Lower leg skin (tissue), 4 donors: ENCODE measurements at regions not wholly inside any gene's neighbourhood (a gene's known extent, or its start where the extent isn't known, plus 50 kb on each side); places are given as distances from the start of the nearest gene placed in this dataset.

Experiments
- DNase-seq, 2 donors: peaks; one replicate each; pipeline ENCODE4 v3.0.0-alpha.2; 2019; ENCODE audit warnings: low spot score in 2 of 2
- H3K4me3 ChIP-seq: fragments of 200-600 bp; sonication (generic); 2 replicates; pipeline ENCODE4 v1.5.1; 2017; ENCODE audit warnings: mild to moderate bottlenecking, low read depth; ENCODE audit not compliant: poor library complexity, severe bottlenecking
- POLR2A ChIP-seq, 2 donors: fragments of 450-650 bp; IDR thresholded peaks; one replicate each; pipeline ENCODE4 v1.6.1; 2016 to 2017; ENCODE audit warnings: antibody characterized with exemption in 2 of 2, mild to moderate bottlenecking in 1 of 2, moderate library complexity in 1 of 2
- WGBS, 2 donors: methylation state at CpG; one replicate each; pipeline ENCODE4 v1.1.5; 2018; 5-methylcytosine and 5-hydroxymethylcytosine counted together
- intact Hi-C: fragments of 100-400 bp; cut with DNase I; formaldehyde crosslinking; loops from one replicate; pipeline ENCODE4 v1.15.0; 2023; ENCODE audit warnings: low total_unique reads
- TF ChIP-seq, protein P1 (sequence below), 3 donors: fragments of 450-650 bp; IDR thresholded peaks; one replicate each; pipeline ENCODE4 v1.5.1; 2016; ENCODE audit warnings: antibody characterized with exemption in 3 of 3, mild to moderate bottlenecking in 3 of 3, moderate library complexity in 2 of 3

DNA sequence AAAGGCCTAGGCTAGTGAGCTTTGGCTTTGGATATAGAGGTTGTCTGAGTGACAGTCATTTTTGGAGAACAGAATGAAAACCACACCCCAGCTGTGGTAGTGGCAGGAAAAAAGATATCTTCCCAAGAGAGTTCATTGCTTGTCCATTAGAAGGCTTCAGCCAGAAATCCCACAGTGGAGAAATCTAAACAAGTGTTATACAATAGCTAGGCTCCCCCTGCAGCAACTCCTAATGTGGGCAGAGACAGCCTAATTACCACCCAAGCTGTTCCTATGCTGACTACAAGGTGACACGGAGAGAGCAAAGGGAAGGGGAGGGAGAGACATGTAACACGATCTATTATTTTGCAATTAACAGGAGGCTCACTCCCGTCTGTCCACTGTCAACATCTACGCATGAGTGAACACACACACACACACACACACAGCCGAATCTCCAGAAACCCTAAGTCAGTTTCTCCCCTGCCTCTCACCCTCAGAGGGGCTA is 147.5 kb upstream of the TCF21 start:
- WGBS, 2 donors, result 25 to 29% methylated on average over 5 of the region's 5 CpGs

DNA sequence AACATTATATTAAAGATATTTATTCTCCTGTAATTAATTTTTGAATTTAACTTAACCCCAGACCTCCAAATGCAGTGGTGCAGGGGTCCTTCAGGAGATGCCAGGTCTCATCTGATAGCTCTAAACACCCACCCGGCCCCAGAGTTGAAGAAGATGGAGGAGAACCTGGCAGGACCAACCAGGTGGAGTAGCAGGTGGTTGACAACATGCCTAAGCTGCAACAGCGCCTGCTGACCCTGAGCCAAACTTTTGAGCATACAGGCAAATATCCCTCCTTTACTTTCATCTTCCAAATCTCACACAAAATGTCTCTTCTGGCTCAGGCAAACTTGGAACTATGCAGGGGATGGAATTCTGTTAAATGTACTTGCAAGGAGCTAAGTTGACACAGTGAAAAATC is 145.3 kb upstream of the TCF21 start:
- TF ChIP-seq, protein P1, sequence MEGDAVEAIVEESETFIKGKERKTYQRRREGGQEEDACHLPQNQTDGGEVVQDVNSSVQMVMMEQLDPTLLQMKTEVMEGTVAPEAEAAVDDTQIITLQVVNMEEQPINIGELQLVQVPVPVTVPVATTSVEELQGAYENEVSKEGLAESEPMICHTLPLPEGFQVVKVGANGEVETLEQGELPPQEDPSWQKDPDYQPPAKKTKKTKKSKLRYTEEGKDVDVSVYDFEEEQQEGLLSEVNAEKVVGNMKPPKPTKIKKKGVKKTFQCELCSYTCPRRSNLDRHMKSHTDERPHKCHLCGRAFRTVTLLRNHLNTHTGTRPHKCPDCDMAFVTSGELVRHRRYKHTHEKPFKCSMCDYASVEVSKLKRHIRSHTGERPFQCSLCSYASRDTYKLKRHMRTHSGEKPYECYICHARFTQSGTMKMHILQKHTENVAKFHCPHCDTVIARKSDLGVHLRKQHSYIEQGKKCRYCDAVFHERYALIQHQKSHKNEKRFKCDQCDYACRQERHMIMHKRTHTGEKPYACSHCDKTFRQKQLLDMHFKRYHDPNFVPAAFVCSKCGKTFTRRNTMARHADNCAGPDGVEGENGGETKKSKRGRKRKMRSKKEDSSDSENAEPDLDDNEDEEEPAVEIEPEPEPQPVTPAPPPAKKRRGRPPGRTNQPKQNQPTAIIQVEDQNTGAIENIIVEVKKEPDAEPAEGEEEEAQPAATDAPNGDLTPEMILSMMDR (IDR thresholded peaks at IDR 0.05), result no peak
- TF ChIP-seq POLR2A (IDR thresholded peaks at IDR 0.05), result no peak
- no peak overlapping the region for H3K4me3 ChIP-seq
- 72% methylated on average over 2 of the region's 2 CpGs for WGBS, 2 donors
- DNase-seq, result no peak
- intact Hi-C loops, result no loop called here

More for the DNA sequence above, 147.5 kb upstream of the TCF21 start:
- TF ChIP-seq, protein P1 (IDR thresholded peaks at IDR 0.05), result no peak
- TF ChIP-seq POLR2A (IDR thresholded peaks at IDR 0.05), result no peak
- H3K4me3 ChIP-seq, result no peak overlapping the region
- DNase-seq, result no peak
- intact Hi-C loops, result no loop called here

DNA sequence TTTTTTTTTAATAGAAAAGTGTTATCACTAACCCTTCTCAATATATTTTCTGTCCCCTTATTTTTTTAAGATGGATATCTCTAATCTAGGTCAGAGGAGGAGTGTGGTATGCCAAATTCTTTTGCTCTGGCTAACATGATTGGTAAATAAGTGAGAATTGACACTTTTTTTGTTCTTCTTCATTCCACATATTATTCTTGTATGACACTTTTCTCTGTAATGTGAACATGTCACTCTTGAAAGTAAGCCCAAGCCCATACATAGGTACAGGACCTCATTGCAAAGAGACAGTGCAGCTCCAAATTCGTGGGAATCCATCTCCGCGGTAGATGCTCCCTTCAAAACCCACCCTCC is 142.5 kb upstream of the TCF21 start:
- intact Hi-C loops, result no loop called here
- no peak for DNase-seq
- TF ChIP-seq, protein P1 (IDR thresholded peaks at IDR 0.05), result no peak
- TF ChIP-seq POLR2A (IDR thresholded peaks at IDR 0.05), result no peak
- no peak overlapping the region for H3K4me3 ChIP-seq
- WGBS, 2 donors, result 91% methylated on average over 3 of the region's 3 CpGs

DNA sequence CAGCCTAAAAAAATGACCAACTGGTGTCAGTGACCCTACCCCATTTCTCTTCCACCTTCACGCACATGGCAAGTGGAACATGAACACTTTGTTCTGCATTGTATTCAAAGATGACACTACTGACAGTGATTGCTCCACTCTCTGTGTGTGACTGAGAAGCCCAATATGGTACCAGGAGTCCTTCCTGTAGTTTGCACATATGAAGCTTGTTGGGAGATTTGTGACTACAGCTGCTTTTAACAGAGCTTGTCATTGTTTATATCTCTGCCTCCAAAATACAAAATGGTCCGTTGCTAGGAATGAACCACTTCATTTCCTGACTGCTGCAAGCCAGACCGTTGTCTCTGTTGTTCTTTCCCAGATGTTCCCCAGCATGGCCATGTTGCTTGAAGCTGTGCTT is 140.3 kb upstream of the TCF21 start:
- DNase-seq, result no peak
- 59 to 65% methylated on average over 3 of the region's 3 CpGs for WGBS, 2 donors
- no peak overlapping the region for H3K4me3 ChIP-seq
- intact Hi-C loops, result no loop called here
- no peak for TF ChIP-seq POLR2A (IDR thresholded peaks at IDR 0.05)
- TF ChIP-seq, protein P1 (IDR thresholded peaks at IDR 0.05), result no peak

DNA sequence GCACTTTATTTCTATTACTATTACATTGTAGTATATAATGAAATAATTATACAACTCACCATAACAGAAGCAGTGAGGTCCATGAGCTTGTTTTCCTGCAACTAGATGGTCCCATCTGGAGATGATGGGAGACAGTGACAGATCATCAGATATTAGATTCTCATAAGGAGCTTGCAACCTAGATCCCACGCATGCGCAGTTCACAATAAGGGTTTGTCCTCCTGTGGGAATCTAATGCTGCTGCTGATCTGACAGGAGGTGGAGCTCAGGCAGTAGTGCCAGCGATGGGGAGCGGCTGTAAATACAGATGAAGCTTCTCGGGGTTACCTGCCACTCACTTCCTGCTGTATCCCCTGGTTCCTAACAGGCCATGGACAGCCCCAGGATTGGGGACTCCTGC is 139.5 kb upstream of the TCF21 start:
- intact Hi-C loops, result no loop called here
- H3K4me3 ChIP-seq, result no peak overlapping the region
- WGBS, 2 donors, result 92 to 94% methylated on average over 5 of the region's 5 CpGs

DNA sequence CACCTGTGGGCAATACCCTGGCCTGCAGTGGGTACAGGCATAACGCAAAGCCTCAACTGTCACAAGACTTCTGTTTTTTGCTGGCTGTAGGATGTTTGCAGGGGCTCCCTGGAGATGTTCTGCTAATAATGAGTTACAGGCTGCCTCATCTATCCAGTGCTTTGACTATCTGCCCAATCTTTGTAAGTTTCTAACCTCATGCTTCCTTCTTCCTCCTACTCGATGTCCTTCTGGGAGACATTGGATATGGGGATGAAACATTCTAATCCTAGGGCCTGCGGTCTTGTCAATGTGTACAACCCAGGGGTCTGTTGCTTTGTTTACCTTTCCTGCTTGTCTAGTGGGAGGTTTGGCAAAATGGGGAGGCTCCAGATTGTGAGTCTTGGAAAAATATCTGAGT is 136.8 kb upstream of the TCF21 start:
- TF ChIP-seq, protein P1 (IDR thresholded peaks at IDR 0.05), result no peak
- no peak for TF ChIP-seq POLR2A (IDR thresholded peaks at IDR 0.05)
- intact Hi-C loops, result no loop called here
- no peak for DNase-seq
- no peak overlapping the region for H3K4me3 ChIP-seq
- 50 to 74% methylated on average over 3 of the region's 3 CpGs for WGBS, 2 donors

More for the DNA sequence above, 139.5 kb upstream of the TCF21 start:
- TF ChIP-seq POLR2A (IDR thresholded peaks at IDR 0.05), result no peak
- TF ChIP-seq, protein P1 (IDR thresholded peaks at IDR 0.05), result no peak
- DNase-seq, result no peak
